Fibroblast of mammary gland (primary cell): ENCODE measurements at regions not wholly inside any gene's neighbourhood (a gene's known extent, or its start where the extent isn't known, plus 50 kb on each side); places are given as distances from the start of the nearest gene placed in this dataset.

Experiments used
- DNase-seq: peaks from one replicate; pipeline ENCODE4 v3.0.0-alpha.2; 2010; ENCODE audit warnings: low read depth
- H3K4me3 ChIP-seq: 2 replicates; pipeline ENCODE4 v1.5.1; 2011; ENCODE audit warnings: low read depth, mild to moderate bottlenecking, low read length, moderate library complexity; ENCODE audit not compliant: control insufficient read depth
- CTCF ChIP-seq: conservative IDR thresholded peaks from 2 replicates; pipeline ENCODE4 v1.5.1; 2011; ENCODE audit warnings: low read depth, low read length, inconsistent platforms; ENCODE audit not compliant: control insufficient read depth, insufficient read depth

- peak; percentile 57 for DNase-seq
These were observed 396.0 kb upstream of the USP24 start for GRCh38 chr1:55611123-55611522.

DNA sequence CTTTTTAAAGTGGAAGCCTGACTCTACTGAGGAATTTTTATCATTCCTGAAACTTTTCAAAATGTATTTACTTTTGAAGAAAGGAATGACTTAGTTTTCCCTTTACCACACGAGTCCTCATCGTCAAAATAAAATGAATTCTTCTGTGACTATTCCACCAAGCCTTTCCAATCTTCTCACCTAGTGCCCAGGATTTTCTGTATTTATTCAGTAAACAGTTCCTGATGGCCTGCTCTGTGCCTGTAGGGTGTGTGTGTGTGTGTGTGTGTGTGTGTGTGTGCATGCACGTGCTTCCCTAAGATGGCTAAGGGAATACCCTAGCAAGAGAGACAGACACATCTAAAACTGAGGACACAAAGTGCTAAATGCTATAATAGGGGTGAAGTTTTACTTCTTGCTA, 395.0 kb upstream of the USP24 start:
- no peak overlapping the region for H3K4me3 ChIP-seq
- DNase-seq: no peak
- TF ChIP-seq CTCF: no peak

More at GRCh38 chr1:55611123-55611522, 396.0 kb upstream of the USP24 start:
- no peak for TF ChIP-seq CTCF
- no peak overlapping the region for H3K4me3 ChIP-seq

DNA sequence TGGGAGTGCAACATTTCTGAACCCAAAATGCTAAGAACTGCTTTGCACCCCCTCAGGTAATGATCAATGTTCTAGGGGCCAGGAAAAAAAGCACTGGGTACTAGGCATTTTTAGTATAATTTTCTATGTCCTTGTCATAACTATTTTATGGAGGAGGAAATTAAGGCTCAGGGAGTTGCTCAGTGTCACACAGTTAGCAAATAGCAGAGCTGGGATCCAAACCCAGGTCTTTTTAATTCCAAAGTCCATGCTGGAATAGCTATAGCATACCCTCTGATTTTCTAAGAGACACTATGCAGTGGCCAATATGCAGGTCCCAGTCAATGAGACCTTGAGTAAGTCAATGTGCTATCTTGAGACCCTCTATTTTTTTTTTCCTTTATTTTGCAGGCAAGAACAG, 394.5 kb upstream of the USP24 start:
- DNase-seq: no peak
- no peak overlapping the region for H3K4me3 ChIP-seq
- no peak for TF ChIP-seq CTCF

DNA sequence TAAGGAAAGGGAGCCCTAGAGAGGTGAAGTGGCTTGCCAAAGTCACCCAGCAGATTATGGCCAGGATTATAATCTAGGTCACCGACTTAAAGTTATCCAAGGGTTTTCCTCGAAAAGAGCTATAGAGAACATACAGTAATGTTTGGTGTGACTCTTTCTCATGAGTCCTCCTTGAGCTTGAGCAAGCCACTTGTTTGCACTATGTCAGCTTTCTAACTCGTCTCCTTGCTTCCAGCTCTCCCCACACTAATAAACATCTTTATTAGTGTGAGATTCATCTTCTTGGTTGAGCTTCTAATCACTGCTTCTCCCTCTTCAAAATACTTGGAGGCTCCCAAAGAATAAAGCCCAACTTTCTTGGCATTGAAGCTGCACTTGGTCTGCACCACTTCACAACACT, 390.0 kb upstream of the USP24 start:
- TF ChIP-seq CTCF: no peak
- H3K4me3 ChIP-seq: no peak overlapping the region
- DNase-seq: no peak

DNA sequence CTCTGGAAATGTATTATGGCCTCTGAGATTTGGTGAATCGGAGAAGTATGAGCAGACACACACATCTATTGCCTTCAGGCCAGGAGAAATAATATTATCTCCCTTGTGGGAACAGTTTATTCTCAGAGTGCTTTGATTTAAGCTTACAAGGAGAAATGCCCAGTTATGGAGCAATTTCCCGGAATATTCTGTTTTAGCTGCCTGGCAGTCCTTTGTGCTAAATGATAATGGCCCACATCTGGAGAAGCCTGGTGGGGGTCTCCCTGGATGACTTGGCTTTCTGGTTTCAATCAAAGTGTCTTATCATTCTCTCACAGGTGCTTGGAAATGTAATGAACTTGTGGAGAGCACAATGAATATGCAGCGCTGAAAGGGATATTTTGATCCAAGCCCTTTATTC, 389.6 kb upstream of the USP24 start:
- TF ChIP-seq CTCF: no peak
- DNase-seq: no peak
- no peak overlapping the region for H3K4me3 ChIP-seq

DNA sequence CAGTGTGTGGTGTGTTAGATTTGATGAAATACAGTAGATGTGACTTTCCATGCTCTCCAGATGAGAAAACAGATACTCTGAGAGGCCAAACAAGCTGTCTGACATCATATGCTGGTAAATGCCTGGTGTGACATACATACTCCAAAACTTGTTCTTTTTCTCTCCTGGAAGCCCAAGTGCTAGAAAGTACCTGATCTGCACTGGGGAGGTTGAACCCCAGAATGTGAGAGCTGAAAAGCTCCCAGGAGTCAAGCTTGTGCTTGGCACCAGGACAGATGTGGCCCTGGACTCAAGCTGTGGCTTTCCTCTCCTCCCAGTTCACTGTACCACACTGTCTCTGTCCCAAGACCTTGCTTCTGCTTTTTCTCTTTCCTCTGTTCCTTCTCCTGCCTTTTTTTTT, 389.0 kb upstream of the USP24 start:
- no peak for DNase-seq
- no peak for TF ChIP-seq CTCF
- no peak overlapping the region for H3K4me3 ChIP-seq

DNA sequence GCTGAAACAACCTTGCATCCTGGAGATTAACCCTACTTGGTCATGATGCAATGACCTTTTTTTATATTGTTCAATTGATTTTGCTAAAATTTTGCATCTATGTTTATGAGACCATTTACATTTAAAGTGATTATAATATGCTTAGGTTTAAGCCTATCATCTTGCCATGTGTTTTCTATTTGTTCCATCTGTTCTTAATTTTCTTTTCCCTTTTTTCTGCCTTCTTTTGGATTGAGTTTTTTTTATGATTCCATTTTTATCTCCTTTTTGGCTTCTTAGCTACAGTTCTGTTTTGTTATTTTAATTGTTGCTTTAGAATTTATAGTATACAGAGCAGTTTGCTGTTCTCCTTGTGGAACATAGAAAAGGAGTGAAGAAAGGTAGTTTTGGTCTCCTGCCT, 385.1 kb upstream of the USP24 start:
- peak; percentile 41 for DNase-seq
- TF ChIP-seq CTCF: no peak
- no peak overlapping the region for H3K4me3 ChIP-seq
